ENCODE measurements at regions not wholly inside any gene's neighbourhood (a gene's known extent, or its start where the extent isn't known, plus 50 kb on each side); places are given as distances from the start of the nearest gene placed in this dataset.
A peak's percentile ranks its signal among the peaks of the same experiment; 100 is the strongest.

DNA sequence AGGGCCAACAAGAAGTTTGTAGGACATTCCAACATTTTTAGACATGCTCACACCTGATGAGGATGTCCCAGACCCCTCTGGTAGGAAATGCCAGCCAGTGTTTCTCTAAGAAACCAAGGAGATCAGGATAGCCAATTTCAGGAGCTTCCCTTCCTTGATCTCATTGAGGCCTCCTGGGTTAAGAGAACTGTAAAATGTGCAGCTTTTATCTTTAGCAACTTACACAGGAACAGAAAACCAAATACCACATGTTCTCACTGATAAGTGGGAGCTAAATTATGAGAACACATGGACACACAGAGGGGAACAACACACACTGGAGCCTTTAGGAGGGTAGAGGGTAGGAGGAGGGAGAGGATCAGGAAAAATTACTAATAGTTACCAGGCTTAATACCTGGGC lies 99.6 kb upstream of the MAP2 start:
- no peak for FAIRE-seq

DNA sequence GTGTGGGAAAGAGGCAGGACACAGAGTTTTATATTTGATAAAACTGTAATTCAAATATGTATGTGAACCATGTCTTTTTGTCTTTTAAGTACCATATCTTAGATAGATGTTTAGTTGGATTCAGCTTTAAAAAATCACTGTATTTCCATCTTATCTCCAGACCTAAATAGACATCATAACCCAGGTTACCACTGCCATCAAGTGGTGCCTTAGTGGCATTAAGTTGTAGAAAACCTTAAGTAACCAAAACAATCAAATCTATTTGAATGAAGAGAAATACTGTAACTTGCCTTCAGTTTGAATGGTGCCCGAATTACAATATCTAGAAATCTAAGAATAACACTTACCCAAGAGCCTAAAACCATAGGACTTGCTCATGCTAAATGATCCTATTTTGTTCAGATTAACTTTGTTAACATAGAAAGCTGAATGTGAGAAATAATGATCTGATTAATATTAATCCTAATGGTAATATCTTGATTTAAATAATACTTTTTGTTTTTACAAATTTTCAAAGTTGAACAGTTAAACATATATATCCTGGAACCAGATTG lies 92.5 kb upstream of the MAP2 start:
- no peak for DNase-seq (ENCODE audit: insufficient read length, low spot score)
- FAIRE-seq = no peak

More for the DNA sequence above, 99.6 kb upstream of the MAP2 start:
- no peak for DNase-seq (ENCODE audit: insufficient read length, low spot score)

DNA sequence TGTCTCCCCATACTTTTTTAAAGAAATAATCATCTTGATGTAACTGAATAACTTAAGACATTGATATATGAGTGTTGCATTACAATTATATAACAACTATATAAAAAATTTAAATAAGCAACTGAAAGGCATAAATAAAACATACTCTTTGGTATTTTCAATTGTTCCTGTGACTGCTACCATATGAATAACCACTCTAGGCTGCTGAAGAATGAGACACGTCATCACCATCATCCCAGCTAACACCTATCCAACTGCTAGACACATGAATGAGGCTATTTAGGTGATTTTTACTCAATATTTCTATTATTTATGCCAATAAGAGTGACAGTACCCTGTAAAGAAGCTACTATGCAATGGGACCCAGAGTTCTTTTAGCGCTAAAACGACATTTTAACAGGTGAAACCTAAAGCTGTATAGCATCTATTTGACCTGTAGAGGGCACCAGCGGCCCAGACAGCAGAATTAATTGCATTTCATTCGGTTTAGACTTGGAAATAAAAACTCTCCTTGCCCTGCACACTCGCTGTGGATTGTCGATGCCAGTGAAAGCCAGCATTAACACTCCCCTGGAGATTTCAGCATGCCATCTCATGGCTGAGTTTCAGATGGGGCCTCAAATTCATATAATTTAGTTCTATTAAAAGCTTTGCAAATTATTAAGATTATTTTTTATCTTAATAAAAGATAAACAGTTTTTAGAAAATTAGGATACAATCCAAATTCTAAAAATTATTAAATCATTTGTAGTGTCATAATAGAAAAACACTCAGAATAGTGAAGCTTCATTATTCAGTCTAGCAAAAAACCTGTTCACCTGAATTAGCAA lies 89.4 kb upstream of the MAP2 start:
- peak; percentile 75 for FAIRE-seq
- peak; percentile 1 for DNase-seq (ENCODE audit: insufficient read length, low spot score)

DNA sequence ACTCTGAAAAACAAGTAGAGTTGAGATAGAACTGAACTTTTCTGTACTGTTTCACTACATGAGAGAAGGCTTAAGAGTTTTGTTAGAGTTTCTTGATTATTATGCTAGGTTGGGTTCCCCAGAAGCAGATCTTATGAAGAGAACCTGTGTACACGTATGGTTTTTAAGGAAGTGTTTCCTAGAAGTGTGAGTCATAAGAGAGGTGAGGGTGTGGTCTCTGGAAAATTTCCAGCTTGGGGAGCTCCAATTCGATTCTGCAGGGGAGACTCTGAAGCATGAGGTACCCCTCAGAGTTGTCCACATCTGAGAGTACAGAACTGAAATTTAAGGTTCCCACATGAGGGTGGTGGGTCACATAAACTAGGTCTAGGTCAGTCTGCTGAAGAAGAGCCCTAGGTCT lies 83.3 kb upstream of the MAP2 start:
- DNase-seq (ENCODE audit: insufficient read length, low spot score) (no peak), FAIRE-seq (no peak)

DNA sequence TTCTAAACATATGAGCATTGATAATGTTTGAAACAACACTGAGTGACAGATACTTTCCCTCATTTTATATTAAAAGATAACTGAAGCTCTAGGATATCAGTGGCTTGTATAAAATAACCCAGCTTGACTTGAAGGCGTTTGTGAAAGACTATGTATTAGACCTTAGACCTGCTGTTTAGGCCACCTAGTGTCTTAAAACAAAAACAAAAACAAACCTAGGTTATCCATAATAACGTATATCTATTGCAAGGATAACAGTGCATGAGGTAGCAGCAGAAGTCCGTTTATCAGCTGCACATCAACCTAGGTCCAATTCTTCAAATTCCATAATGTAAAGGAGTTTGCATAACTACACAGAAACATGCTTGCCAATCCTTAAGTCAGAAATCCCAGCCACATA lies 79.5 kb upstream of the MAP2 start:
- DNase-seq (ENCODE audit: insufficient read length, low spot score) (no peak), FAIRE-seq (no peak)

DNA sequence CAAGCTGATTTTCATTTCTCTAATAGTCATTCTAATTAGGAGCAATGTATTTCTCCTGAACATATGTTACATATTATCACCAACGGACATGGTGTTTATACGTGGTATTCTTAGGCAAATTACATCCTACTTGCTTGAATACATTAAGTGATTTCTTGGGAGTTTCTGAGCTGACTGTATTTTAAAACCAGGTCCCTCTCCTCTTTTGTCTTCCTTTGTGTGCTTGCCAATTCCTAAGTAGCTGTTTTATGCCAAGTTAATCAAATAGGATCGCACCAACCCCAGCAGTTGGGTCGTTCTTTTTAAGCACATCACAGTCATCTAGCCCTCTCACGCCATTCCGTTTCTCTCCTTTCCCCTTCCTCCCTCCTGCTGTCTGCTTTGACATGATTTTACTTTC lies 75.4 kb upstream of the MAP2 start:
- no peak for FAIRE-seq

DNA sequence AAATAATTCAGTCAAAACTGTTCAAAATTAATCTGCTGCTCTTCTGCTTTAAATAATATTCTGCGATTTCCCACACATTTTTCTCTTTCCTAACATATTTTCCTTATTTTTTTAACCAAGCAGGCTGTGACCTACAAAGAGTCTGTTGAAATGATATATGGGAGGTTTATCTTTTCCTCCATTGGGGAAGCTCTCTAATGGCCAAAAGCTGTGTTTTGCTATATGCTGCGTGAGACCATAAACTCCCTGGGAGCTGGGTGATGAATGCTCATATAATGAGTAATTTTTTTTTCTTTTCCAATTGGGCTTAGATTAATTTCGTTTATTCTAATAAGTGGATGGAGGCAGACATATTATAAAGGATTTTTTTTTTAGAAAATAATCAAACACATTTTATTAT lies 72.2 kb upstream of the MAP2 start:
- FAIRE-seq (no peak), DNase-seq (ENCODE audit: insufficient read length, low spot score) (no peak)

More for the DNA sequence above, 75.4 kb upstream of the MAP2 start:
- DNase-seq (ENCODE audit: insufficient read length, low spot score) = no peak

DNA sequence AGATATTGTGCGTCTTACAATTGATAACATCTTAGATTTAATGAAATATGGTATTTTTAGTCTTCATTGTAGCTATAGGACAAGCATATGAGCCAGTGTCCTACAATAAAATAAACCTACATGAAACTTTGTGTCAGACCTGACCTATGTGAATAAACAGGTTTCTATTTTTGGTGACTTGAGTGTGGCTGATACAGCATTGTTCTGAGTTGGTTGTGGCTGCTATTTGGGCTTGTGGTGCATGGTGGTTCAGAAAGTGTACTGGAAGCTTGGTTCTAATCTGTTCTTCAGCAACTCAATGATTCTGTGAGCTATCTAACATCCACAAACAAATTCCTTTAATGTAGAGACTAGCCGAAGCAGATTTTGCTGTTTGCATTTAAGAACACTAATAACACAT lies 64.9 kb upstream of the MAP2 start:
- FAIRE-seq (no peak), DNase-seq (ENCODE audit: insufficient read length, low spot score) (no peak)

DNA sequence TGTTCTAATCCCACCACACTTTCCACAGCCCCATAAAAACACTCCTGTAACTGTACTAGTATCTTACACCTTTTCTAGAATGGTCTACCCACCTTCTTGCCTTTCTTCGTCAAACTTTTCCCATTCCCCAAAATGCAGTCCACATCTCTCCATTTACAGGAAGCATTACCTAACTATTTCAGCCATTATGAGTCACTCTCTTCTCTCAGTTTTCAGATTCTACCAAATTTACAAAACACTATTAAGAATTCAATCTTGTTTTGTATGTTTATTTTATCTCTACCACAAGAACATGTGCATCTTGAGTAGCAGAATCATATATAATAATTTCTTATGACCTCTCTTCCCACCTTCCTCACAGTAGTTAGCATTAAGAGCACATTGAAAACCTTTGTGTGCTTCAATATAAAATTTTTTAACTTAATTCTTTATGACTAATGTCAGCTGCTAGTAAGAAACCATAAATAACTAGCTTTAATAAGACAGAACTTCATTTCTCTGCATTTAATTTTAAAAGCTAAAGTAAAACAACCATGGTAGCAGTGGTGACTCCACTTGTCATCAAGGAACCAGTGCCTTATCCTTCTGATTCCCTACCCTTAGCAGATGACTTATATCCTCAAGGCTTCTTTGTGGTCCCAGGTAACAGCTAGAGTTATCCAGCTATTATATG lies 56.6 kb upstream of the MAP2 start:
- DNase-seq (ENCODE audit: insufficient read length, low spot score) (no peak), FAIRE-seq (no peak)

DNA sequence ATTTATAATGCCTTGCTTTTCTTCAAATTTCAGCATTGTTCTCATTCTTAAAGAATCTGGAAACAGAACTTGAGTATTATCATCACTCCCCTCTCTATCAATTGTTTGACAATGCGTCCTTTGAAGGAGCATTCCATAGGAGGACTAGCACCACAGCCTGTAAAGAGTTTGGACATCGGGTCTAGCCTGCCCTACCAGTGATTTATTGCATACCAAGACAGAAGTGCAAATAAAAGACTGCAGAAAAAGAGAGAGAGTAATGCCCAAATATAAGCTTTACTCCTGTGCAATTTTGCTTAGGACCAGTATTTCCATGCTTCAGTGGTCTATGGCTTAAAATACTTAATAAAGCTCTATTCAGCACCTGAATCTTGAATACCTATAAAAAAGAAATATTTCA lies 55.4 kb upstream of the MAP2 start:
- FAIRE-seq (no peak), DNase-seq (ENCODE audit: insufficient read length, low spot score) (no peak)

DNA sequence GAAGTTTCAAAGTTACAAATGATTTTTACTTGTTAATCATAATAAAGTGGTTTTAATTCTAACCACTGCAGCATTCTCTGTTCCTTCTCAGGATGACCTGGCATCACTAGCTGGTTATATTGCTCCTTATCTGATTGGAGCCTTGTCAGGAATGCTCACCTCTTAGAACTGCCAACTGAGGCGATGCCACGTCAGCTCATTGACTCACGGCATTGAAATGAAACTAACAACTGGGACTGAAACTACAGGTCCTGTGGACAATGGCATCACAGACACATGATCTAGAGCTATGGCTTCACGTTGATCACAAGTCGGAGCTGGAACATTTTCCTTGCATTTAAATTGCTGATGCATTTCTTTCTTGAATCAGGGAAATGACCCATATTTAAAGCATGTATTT lies 54.9 kb upstream of the MAP2 start:
- FAIRE-seq (no peak), DNase-seq (ENCODE audit: insufficient read length, low spot score) (no peak)

DNA sequence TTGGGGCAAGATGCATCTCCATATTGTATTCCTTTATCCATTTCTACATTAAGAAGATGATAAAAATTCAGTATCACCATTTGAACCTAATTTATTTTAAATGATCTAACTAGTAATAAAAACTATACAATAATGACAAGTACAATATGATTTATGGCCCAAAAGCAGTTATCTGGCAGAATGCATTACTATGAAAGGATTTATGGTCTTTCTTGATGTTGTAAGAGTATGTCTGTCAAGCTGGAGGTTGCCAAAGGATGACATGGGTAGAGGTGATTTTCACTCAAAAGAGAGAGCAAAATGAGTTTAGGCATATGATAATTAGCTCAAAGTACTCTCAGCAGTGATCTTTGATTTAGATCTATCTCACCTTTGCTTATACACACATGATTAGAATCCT lies 54.2 kb upstream of the MAP2 start:
- FAIRE-seq (no peak), DNase-seq (ENCODE audit: insufficient read length, low spot score) (no peak)

DNA sequence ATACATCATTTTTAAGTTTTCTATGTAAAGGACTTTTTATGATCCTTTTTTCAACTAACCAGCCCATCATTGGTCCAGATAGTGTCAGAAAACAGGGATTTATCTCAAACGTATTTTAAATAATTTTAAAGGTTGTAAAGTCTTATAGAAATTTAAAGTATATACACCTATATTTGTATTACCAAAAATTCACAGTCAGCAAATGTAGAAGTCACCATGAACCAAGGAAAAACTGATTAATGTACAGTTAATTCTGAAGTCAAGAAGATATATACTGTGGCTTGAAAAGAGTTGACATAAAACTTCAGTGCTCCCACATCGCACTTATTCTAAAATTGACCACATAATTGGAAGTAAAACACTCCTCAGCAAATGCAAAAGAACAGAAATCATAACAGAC lies 52.4 kb upstream of the MAP2 start:
- no peak for FAIRE-seq

More for the DNA sequence above, 52.4 kb upstream of the MAP2 start:
- DNase-seq (ENCODE audit: insufficient read length, low spot score) = no peak

Measured in GM19239 (cell line).